H1 (cell line): ENCODE measurements at regions not wholly inside any gene's neighbourhood (a gene's known extent, or its start where the extent isn't known, plus 50 kb on each side); places are given as distances from the start of the nearest gene placed in this dataset.

Source experiments
- ASH2L ChIP-seq: fragments of 200-600, 300-600 bp; sonication (generic); IDR thresholded peaks from one replicate; pipeline ENCODE4 v1.7.1; 2017; ENCODE audit warnings: low read length
- CTCF ChIP-seq, 3 experiments: IDR thresholded peaks; 1 replicate in 2 of 3; 2 replicates in 1 of 3; pipeline versions ENCODE4 v1.5.1 to v1.6.1; 2011; ENCODE audit warnings: low read length in 3 of 3, mild to moderate bottlenecking in 3 of 3, inconsistent platforms in 2 of 3, low read depth in 1 of 3, moderate library complexity in 1 of 3; ENCODE audit not compliant: insufficient read depth in 1 of 3; ENCODE audit errors: control extremely low read depth in 1 of 3
- E2F6 ChIP-seq: IDR thresholded peaks from 2 replicates; pipeline ENCODE4 v1.6.1; 2012; ENCODE audit warnings: inconsistent platforms
- NRF1 ChIP-seq: IDR thresholded peaks from 2 replicates; pipeline ENCODE4 v1.6.1; 2011; ENCODE audit warnings: mild to moderate bottlenecking, low read depth, low read length, improper control_type of control experiment
- SIN3A ChIP-seq, 2 experiments: IDR thresholded peaks in 1 of 2; conservative IDR thresholded peaks in 1 of 2; 2 replicates each; pipeline ENCODE4 v1.6.1; 2011 to 2012; ENCODE audit warnings: low read length in 2 of 2, improper control_type of control experiment in 1 of 2, low read depth in 1 of 2, mild to moderate bottlenecking in 1 of 2

- TF ChIP-seq SIN3A (conservative IDR thresholded peaks at IDR 0.05 in 1 of 2, IDR thresholded peaks at IDR 0.05 in 1 of 2; ENCODE audit: low read depth in 1 of 2, low read length in 2 of 2) (no peak), ASH2L (no peak), CTCF (IDR thresholded peaks at IDR 0.05; ENCODE audit: control extremely low read depth in 1 of 3, insufficient read depth in 1 of 3, low read depth in 1 of 3, low read length in 3 of 3) (no peak), E2F6 (no peak), NRF1 (no peak)
- TF ChIP-seq, all 59 proteins: peak for 0
These were observed 70.5 kb downstream of the SOX9 start (continued) for GRCh38 chr17:72191356-72191755.
